Epithelial cell of esophagus (primary cell): ENCODE measurements at regions not wholly inside any gene's neighbourhood (a gene's known extent, or its start where the extent isn't known, plus 50 kb on each side); places are given as distances from the start of the nearest gene placed in this dataset.
"Not testable (repeated sequence)": the region's sequence is repeated elsewhere in the genome, so short reads cannot be mapped to it uniquely, and the experiment has no call there.

Experiments
- DNase-seq: peaks from one replicate; pipeline ENCODE4 v3.0.0; 2010; ENCODE audit warnings: low read depth
- H3K4me3 ChIP-seq: 2 replicates; pipeline ENCODE4 v1.5.1; 2011; ENCODE audit warnings: mild to moderate bottlenecking, low read length, control low read depth
- CTCF ChIP-seq: IDR thresholded peaks from 2 replicates; pipeline ENCODE4 v1.5.1; 2011; ENCODE audit warnings: low read depth, mild to moderate bottlenecking, low read length, control low read depth, inconsistent platforms; ENCODE audit not compliant: insufficient read depth; ENCODE audit errors: missing control alignments

GRCh38 chr2:152263911-152264310, 71.1 kb upstream of the FMNL2 start:
- H3K4me3 ChIP-seq = no peak overlapping the region
- TF ChIP-seq CTCF = no peak
- DNase-seq = no peak

GRCh38 chr2:152273732-152274260, 61.2 kb upstream of the FMNL2 start:
- DNase-seq = not testable (repeated sequence)

GRCh38 chr2:152277896-152278295, 57.1 kb upstream of the FMNL2 start:
- not testable (repeated sequence) for H3K4me3 ChIP-seq, DNase-seq

More at GRCh38 chr2:152273732-152274260, 61.2 kb upstream of the FMNL2 start:
- H3K4me3 ChIP-seq = not testable (repeated sequence)

- DNase-seq = no peak
- TF ChIP-seq CTCF = no peak
- H3K4me3 ChIP-seq = no peak overlapping the region
Measured at GRCh38 chr2:152278526-152278925, 56.4 kb upstream of the FMNL2 start.

GRCh38 chr2:152279367-152279766, 55.6 kb upstream of the FMNL2 start:
- DNase-seq = not testable (repeated sequence)

GRCh38 chr2:152280780-152281179, 54.2 kb upstream of the FMNL2 start:
- H3K4me3 ChIP-seq = no peak overlapping the region
- no peak for TF ChIP-seq CTCF
- peak; percentile 12 for DNase-seq

More at GRCh38 chr2:152279367-152279766, 55.6 kb upstream of the FMNL2 start:
- not testable (repeated sequence) for H3K4me3 ChIP-seq

- DNase-seq = peak; percentile 66
- no peak for TF ChIP-seq CTCF
- H3K4me3 ChIP-seq = no peak overlapping the region
Measured at GRCh38 chr2:152283392-152283791, 51.6 kb upstream of the FMNL2 start.

- no peak overlapping the region for H3K4me3 ChIP-seq
- DNase-seq = no peak
- no peak for TF ChIP-seq CTCF
Measured at GRCh38 chr2:152284398-152284797, 50.6 kb upstream of the FMNL2 start.
